ENCODE measurements at regions not wholly inside any gene's neighbourhood (a gene's known extent, or its start where the extent isn't known, plus 50 kb on each side); places are given as distances from the start of the nearest gene placed in this dataset.

DNA sequence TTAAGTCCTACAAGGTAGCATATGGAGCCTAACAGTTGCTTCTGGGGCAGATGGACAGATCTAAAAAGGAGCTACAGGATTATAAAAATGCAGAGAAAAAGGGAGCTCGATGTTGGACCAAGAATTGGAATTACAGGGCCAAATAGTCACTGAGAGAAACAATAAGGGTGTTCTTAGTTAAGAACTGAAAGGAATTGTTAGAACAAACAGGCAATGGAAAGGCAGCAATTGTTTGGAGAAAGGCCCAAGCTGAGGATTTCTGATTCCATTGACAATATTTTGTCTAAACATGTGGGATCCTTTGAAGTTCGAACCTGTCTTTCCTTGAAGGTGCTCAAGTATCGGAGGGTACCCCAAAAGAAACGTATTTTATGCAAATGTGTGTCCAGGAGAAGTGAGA is 513.6 kb upstream of the CDH8 start:
- no peak for DNase-seq (ENCODE audit: low read depth)

DNA sequence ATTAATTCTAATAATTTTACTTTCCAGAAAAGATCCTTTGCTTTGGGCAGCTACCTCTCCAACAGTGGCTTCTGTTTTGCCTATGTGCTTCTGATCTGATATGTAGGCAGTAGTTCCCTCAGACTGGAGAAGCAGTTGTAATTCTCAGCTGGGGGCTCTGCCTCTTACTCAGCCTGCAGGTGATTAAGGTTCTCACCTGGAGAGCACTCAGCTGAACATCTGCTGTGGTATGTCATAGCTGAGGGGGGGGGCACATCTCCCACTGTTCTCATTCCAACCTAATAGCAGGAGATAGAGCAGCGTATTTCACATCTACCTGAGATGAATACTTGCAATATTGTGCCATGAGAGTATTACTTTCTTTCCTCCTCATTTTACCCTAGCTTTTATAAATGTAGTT is 511.9 kb upstream of the CDH8 start:
- DNase-seq (ENCODE audit: low read depth) = no peak

DNA sequence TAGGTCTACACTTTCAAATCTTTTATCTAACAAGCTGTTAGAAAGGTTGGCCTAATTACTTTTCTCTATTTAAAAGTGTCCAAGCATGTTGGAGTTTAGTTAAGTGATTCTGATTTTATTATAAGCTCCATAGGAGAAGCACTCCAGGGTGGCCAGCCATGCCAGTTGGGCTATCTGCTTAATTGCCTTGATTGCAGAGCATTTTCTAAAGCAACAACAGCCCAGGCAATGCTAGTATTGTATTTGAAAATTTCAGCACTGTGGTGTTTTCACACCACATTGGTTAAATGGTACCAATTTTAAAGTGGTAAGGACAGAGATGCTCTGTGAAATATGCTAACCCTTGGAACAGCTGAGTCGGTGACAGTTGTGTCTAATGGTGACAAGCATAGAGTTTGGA is 510.5 kb upstream of the CDH8 start:
- no peak for DNase-seq (ENCODE audit: low read depth)

DNA sequence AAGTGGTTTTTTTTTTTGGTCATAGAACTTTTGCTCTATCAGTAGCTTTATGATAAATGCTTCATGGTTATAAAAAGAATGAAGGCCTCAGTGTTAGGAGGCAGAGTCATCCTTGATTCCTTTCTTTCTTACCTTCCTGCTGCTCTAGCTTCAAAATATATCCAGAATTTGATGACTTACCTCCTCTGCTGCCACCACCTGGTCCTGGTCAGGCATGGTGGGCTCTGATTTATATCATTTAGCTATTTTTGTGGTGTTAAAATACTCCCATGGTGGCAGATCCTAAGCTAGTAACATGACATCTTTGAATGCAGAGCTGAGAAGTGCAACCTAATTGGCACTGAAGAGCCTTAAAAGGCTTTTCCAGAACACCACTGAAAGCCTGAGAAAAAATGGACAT is 508.8 kb upstream of the CDH8 start:
- no peak for DNase-seq (ENCODE audit: low read depth)

DNA sequence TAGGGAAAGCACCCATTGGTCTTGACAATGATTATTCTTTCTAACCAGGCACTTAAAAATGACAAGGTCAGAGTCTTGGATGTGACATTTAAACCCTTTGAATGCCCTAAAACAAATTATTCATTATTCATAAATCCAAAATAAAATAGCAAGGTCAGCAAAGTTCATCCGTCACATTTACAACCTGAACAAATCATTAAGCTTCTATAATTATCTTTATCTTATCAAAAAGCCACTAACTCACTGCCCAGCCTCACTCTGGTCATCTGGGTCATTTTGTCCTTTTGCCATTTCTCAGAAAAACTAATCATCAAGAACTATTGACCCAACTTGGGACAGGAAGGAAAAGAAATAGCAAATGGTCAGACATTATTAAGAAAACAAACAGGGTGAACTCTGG is 507.3 kb upstream of the CDH8 start:
- DNase-seq (ENCODE audit: low read depth) = no peak

DNA sequence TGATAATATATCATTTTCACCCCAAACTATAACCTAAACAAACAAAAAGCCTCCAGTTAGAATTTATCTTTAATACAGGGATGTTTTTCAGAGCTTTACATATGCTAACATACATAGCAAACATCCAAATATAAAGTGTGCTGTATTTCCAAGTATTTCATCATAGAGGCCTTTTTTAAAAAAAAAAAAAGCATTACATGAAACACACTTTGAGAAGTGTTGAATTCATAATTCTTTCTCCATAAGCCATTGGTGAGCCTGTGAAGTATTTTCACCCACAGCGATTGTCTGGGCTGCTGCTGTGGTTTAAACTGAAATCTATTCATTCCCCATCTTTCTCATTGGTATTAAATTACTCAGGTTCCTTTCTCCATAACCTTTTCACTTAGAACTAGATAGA is 503.4 kb upstream of the CDH8 start:
- DNase-seq (ENCODE audit: low read depth) = no peak

DNA sequence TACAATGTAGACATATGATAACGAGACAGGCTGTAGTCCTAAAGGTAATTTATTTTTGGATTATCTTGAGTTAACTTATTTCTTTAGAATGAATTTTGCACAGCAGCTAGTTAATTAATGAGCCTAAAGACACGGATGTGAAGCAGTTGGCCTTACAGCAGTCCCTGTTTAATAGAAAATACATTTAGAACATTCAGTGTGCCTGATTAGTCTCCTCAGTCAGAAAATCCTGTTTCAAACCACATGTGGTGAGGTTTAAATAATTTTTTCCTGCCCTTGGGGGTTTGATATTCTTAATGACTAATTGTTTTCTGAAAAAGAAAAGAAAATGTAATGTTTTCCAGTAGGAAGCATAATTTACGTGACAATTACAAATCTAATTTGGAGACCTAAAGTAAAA is 494.2 kb upstream of the CDH8 start:
- DNase-seq (ENCODE audit: low read depth) = no peak

DNA sequence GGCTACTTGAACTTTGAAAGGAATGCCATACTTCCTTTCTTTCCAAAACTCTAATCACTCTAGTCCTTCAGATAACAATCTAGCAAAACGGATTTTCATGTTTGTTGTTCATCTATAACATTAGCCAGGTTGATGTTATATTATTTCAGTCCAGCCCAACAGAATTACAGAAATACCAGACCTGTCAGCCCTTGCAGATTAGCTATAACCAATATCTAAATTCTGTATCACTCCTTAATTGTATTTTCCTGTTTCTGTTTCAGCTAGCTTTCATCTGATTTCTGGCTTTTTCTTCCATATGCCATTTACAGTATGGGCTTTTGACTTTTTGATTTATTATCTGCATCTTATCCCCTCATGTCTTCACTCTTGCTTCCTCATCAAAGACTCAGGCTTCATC is 479.8 kb upstream of the CDH8 start:
- no peak for DNase-seq (ENCODE audit: low read depth)

DNA sequence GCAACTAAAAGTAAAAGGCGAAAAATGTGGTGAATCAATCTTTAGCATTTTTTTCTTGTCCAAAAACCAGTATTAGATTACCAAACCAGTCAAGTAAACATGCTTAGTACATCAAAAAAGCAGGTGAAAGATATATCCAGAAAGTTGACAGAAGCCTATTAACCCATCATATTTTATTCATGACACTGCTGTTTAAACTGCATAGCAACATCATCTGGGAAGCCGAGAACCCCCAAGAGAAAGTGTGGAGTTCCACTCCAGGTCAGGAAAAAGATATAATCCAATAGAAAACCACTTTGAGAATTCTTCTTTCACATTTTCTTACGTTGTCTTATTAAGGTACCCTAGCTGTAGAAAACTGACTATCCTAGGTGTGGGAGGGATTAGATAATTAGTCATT is 466.8 kb upstream of the CDH8 start:
- DNase-seq (ENCODE audit: low read depth) = no peak

DNA sequence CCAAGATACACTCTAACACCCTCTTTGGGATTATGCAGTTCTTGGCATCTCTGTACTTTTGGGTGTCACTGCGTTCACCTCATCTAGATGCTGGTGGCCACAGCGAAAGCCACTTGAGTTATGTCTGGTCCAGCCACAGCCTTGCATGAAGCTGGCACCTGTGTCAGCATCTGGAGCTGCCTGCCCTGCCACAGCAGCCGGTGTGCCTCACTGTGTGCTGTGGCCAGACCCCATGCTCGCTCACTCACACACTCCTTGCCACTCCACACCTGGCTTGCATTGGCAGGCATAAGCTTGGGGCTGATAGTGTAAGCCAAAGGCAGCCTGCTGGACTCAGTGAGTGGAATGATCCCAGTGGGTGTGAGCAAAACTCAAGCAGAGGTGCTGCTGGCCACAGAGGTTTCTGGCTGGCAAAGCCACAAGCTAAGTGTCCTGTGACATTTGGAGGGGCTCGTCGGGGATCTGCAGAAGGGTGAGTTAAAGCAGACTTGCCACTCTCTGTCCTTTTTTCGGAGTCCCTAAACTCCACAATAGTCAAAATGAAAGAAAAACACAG is 442.7 kb upstream of the CDH8 start:
- no peak for DNase-seq (ENCODE audit: low read depth)

DNA sequence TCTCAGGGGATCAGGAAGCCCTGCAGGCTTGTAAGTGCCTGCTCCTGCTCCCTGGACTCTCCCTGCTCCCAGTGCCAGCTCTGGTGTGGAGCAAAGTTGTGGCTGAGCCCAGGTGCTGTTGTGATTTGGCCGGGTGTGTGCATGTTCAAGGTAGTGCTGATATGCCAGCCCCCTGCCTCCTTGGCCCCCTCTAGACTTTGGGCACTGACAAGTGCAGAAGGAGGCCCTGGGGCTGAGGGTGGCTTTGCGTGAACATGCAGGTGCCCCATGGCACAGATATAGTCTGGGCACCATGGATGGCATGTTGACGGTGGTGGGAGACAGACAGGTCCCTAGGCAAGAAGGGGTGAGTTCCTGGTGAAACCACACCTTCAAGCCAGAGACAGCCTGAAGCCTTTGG is 441.6 kb upstream of the CDH8 start:
- DNase-seq (ENCODE audit: low read depth) = no peak

DNA sequence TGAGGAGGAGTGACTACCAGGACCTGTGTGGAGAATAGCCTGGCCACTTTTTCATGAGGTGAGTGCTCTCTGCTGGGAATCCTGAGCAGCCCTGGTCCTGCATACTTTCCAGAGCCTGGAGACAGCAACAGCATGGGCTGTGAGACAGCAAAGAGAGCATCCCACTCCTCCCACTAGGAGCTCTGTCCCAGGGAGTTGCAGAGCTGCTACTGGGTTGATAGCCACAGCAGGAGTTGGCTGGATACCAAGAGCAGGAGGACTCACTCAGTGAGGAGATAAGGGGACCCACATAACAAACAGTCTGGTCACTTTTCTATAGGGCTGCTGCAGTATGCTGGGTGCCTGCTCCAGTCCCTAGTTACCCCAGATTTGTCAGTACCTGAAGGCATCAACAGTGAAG is 439.3 kb upstream of the CDH8 start:
- DNase-seq (ENCODE audit: low read depth) = no peak

DNA sequence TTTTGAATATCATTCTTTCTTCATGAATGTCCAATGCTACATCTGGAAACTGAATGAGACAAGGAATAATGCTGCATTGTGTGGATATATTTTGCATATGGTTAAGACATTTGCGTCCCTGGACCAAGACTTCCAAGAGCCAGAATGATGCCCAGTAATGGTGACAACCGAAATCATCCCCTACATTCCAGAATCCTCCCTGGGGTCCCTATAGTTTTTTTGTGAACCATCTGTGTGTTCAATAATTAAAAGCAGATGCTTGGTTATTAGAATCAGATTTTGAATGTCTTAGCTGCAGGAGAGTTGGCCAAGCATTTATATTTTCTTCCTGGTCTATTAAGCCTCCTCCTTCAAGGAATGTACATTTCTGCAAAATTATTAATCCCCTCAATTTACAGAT is 426.7 kb upstream of the CDH8 start:
- no peak for DNase-seq (ENCODE audit: low read depth)

DNA sequence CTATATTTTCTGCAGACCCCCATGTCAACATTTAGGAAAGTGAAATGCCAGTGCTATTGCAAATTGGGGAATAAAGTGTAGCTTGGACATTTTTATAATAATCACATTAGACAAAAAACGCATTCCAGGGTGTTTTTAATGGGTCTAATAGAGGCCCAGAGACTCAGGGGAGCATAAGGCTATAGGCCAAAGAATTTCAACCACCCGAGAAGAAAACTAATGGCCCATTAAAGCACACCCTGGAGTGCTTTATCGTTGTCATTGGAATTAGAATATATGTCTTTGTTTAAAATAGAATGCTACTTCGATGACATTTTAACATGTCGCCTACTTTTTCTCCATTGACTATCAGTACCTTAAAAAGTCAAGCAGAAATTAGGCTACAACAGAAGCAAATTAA is 414.1 kb upstream of the CDH8 start:
- no peak for DNase-seq (ENCODE audit: low read depth)

DNA sequence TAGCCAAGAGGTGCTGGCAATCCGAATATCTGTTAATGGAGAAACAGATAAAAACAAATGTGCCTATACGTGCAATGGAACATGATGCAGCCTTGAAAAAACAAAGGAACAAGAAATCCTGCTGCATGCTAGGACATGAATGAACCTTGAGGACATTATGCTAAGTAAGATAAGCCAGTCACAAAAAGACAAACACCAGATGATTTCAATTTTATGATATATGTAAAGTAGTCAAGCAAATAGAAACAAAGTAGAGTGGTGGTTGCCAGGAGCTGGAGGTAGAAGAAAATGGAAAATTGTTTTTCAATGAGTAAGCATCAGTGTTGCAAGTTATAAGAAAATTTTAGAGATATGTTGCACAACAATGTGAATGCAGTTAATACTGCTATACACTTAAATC is 409.7 kb upstream of the CDH8 start:
- DNase-seq (ENCODE audit: low read depth) = no peak

DNA sequence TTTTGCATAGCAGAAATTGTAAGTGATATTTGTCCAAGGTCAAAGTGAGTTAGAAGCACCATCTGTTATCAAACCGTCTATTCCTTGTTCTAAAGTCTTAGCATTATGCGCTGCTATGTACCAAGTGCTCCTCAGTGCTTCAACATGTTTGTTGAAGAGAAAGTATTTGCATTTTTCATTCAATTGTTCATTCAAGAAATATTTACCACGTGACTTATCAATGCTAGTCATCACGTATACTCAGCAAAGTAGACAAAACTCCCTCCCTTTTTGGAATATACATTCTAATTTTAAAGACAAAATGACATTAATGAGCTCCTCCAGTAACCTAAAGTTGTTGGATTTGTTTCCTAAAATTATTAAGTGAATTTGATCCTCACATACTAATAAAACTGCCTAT is 388.0 kb upstream of the CDH8 start:
- DNase-seq (ENCODE audit: low read depth) = no peak

DNA sequence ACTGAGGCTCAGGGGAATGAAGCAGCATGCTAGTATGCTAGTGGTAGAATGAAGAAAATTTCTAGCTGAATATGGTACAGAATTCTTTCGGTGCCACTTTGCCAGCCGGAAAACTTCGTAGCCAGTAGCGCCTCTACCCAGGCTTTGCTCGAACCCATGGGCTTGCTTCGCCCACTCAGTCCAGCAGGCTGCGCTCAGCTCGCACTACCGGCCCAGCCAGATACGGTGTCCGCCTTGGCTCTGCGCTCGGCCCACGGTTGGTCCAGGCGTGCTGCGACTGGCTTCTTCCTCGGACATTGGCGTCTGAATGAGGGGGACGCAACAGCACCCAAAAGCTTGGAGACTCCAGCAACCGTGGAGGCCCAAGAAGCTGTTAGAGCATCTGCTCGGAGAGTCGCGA is 372.5 kb upstream of the CDH8 start:
- DNase-seq (ENCODE audit: low read depth) = no peak

DNA sequence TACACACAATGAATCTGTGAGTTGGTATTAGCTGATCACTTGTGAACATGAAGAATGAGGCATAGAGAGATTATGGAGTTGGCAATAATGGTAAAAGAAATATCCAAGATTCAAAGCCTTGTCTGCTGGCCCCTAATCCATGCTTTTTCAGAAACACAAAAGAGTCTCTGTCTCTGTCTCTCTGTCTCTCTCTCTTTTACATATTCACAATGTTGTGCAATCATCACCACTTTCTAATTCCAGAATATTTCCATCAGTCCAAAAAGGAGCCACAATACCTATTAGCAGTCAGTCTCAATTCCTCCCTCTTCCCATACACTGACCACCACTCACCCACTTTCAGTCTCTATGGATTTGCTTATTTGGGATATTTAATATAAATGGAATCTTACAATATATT is 370.1 kb upstream of the CDH8 start:
- DNase-seq (ENCODE audit: low read depth) = no peak

DNA sequence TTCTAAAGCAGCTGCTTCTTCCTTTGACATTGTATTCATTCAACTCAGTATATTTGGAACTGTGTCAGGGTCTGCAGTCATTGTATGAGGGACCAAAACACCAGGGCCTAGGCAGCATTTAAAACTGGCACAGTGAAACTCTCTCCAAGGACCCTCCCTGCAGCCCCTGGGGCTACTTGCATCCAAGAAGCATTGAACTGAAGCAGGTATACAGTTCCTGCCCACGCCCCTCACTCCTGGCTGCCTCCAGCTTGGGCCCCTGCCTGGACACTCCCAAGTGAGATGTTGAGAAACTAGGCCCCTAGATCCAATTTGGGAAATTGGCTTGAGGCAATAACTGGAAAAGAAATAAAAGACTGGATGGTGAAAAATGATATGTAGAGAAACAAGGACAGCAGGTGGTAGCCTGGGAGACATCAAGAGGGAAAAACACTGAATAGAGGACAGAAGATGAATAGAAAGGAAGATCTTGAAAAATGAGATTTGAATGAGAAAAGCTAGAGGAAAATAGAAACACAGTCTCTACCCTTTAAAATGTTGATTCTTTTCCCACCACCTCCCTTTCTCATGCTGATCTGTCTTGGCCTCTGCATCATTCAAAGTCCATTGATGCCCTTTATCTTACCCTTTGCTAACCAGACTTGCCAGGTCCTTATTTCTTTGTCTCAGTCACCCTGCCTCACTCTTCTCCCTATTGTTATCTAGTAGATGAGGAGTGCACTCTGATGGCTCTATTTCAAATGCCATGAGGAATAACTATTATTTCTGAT is 368.8 kb upstream of the CDH8 start:
- DNase-seq (ENCODE audit: low read depth) = no peak

DNA sequence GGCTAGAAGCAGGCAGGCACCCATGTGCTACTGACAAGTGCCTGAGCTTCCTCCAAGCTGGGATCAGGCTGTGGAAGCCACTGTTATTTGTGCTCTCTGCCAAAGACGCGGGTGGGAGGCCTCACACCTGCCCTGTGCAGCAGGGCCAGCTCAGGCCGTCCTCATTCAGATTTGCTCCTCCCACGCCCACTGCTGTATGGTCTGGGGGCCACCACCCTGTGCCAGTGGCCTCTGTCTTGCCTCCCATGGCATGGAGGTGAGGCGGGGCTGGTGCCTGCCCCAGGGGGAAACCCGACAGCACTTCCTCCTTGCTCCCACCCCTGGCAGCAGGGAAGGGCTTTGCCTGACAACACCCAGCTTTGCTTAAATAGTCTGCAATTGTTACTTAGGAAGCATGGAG is 356.5 kb upstream of the CDH8 start:
- no peak for DNase-seq (ENCODE audit: low read depth)

DNA sequence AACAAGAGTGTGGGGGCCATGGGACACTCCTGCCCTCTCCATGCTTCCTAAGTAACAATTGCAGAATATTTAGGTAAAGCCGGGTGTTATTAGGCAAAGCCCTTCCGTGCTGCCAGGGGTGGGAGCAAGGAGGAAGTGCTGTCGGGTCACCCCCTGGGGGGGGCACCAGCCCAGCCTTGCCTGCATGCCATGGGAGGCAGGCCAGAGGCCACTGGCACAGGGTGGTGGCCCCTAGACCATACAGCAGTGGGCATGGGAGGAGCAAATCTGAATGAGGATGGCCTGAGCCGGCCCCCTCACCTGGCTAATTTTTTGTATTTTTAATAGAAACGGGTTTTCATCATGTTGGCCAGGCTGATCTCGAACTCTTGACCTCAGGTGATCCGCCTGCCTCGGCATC is 355.7 kb upstream of the CDH8 start:
- no peak for DNase-seq (ENCODE audit: low read depth)

DNA sequence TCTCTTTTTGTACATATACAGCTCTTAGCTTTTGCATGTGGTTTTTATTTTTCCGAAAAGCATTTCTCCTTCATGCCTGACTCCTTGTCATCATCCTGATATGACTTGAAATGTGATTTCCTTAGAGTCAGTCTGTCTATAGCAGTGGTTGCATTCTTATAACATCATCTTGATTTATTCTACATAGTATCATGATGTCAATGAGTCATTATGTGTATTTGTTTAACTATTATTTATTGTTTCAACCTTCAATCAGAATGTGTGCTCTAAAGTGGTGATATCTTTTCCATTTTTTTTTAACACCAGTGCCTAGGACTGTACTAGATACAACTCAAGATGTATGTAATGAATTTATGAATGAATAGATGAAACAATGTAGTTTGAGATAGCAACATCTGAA is 354.9 kb upstream of the CDH8 start:
- DNase-seq (ENCODE audit: low read depth) = no peak

DNA sequence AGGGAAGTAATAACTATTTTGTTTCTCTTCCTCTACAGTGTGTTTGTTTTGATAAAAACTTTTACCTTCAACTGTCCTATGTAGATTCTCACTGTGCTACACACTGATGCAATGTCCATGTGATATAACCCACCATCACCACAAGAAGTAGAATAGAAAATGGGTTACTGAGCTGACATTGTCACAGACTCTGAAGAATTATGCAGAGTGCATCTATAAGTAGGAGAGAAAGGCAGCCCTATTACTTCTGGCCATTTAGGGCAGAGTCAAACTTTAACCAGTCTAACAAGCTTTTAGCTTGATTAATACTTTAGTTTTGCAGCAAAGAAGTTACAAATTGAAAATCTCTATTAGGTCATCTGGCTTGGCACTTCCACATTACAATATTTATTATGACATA is 354.0 kb upstream of the CDH8 start:
- DNase-seq (ENCODE audit: low read depth) = no peak

DNA sequence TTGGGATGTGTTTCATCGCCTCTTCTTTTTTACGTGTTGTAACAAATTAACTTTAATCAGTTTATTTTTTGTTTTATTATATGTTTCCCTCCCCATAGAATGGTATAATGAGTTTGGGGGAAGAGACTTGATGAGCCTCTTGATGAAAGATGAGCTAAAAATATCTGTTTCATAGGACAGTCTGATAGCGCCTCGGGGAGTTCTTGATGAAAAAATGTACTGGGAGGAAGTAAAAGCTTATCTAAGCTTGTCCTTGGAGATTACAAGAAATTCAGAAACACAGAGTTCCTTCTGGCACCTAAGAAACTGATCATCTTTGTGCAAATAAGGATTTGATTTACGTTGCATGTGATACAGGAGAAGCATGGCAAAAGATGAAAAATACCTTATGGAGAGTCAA is 350.2 kb upstream of the CDH8 start:
- DNase-seq (ENCODE audit: low read depth) = no peak

DNA sequence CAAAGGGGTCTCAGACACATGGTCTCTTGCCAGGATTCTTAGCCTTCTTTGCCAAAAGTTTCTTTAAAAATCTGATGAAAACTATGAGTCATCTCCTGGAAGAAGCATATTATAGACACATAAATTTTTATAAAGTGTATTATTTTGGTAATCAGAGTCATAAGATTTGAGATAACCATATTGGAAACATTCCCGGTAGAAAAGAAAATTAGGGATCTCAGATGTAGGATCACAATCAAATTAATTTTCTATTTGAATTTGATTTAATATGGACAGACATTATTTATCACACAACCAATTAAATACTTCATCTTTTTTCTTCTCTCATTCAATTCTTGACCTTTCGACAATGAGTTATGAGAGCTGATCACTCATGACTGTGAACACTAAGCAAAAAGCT is 347.7 kb upstream of the CDH8 start:
- no peak for DNase-seq (ENCODE audit: low read depth)

Data from GM04503 (cell line).